Erythroblast (primary cell): ENCODE measurements at regions not wholly inside any gene's neighbourhood (a gene's known extent, or its start where the extent isn't known, plus 50 kb on each side); places are given as distances from the start of the nearest gene placed in this dataset.

Experiments used
- GATA1 ChIP-seq: IDR thresholded peaks from 2 replicates; pipeline ENCODE4 v1.6.1; 2011; ENCODE audit warnings: low read depth, mild to moderate bottlenecking, control low read depth, low read length, moderate library complexity
- POLR2A ChIP-seq: IDR thresholded peaks from 2 replicates; pipeline ENCODE4 v1.6.1; 2011; ENCODE audit warnings: mild to moderate bottlenecking, low read length

- TF ChIP-seq POLR2A = no peak
- no peak for TF ChIP-seq GATA1
These were observed 380.3 kb upstream of the CBLB start for GRCh38 chr3:106249159-106249558.
